ENCODE measurements at regions not wholly inside any gene's neighbourhood (a gene's known extent, or its start where the extent isn't known, plus 50 kb on each side); places are given as distances from the start of the nearest gene placed in this dataset.

- H3K4me3 ChIP-seq (replicated peaks; ENCODE audit: low read depth, low read length), result no peak overlapping the region
- TF ChIP-seq, protein P1, sequence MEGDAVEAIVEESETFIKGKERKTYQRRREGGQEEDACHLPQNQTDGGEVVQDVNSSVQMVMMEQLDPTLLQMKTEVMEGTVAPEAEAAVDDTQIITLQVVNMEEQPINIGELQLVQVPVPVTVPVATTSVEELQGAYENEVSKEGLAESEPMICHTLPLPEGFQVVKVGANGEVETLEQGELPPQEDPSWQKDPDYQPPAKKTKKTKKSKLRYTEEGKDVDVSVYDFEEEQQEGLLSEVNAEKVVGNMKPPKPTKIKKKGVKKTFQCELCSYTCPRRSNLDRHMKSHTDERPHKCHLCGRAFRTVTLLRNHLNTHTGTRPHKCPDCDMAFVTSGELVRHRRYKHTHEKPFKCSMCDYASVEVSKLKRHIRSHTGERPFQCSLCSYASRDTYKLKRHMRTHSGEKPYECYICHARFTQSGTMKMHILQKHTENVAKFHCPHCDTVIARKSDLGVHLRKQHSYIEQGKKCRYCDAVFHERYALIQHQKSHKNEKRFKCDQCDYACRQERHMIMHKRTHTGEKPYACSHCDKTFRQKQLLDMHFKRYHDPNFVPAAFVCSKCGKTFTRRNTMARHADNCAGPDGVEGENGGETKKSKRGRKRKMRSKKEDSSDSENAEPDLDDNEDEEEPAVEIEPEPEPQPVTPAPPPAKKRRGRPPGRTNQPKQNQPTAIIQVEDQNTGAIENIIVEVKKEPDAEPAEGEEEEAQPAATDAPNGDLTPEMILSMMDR (IDR thresholded peaks at IDR 0.05; ENCODE audit: low read length, missing control alignments), result no peak
- DNase-seq (ENCODE audit: low read depth), result no peak
These were observed 187.5 kb downstream of the EVX1 start for GRCh38 chr7:27430105-27430504.

GRCh38 chr7:27431465-27431864, 188.9 kb downstream of the EVX1 start:
- TF ChIP-seq, protein P1 (IDR thresholded peaks at IDR 0.05; ENCODE audit: low read length, missing control alignments), result no peak
- DNase-seq (ENCODE audit: low read depth), result no peak
- H3K4me3 ChIP-seq (replicated peaks; ENCODE audit: low read depth, low read length), result no peak overlapping the region

GRCh38 chr7:27433581-27433980, 191.0 kb downstream of the EVX1 start:
- DNase-seq (ENCODE audit: low read depth), result no peak
- H3K4me3 ChIP-seq (replicated peaks; ENCODE audit: low read depth, low read length), result no peak overlapping the region
- TF ChIP-seq, protein P1 (IDR thresholded peaks at IDR 0.05; ENCODE audit: low read length, missing control alignments), result no peak

- H3K4me3 ChIP-seq (replicated peaks; ENCODE audit: low read depth, low read length), result no peak overlapping the region
- peak; percentile 4 for DNase-seq (ENCODE audit: low read depth)
- TF ChIP-seq, protein P1 (IDR thresholded peaks at IDR 0.05; ENCODE audit: low read length, missing control alignments), result peak; percentile 17
These were observed 192.3 kb downstream of the EVX1 start for GRCh38 chr7:27434756-27435400.

DNA sequence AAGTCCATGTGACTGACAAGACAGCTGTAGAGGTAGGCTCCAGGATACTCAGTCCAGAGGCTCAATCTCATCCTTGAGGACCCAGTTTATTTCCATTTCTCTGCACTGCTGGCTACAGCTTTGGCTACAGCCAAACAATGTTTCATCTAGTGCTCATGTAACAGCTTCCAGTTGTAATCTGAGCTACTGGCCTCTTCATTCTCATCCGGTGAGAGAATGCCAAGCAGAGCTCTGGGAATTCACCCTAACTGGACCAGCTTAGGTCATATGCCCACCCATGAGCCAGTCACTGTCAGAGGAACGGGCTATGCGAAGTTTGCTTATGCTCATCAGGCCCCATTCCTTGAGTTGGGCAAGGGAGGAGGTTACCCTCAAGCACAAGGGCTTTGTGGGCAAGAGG, 192.9 kb downstream of the EVX1 start:
- H3K4me3 ChIP-seq (replicated peaks; ENCODE audit: low read depth, low read length), result no peak overlapping the region
- peak; percentile 28 for DNase-seq (ENCODE audit: low read depth)
- TF ChIP-seq, protein P1 (IDR thresholded peaks at IDR 0.05; ENCODE audit: low read length, missing control alignments), result no peak

- no peak for DNase-seq (ENCODE audit: low read depth)
- TF ChIP-seq, protein P1 (IDR thresholded peaks at IDR 0.05; ENCODE audit: low read length, missing control alignments), result no peak
- H3K4me3 ChIP-seq (replicated peaks; ENCODE audit: low read depth, low read length), result no peak overlapping the region
These were observed 196.4 kb downstream of the EVX1 start for GRCh38 chr7:27438881-27439589.

Data from fibroblast of pulmonary artery (primary cell).